Urinary bladder (tissue), 3 donors: ENCODE measurements at regions not wholly inside any gene's neighbourhood (a gene's known extent, or its start where the extent isn't known, plus 50 kb on each side); places are given as distances from the start of the nearest gene placed in this dataset.

Experiments
- DNase-seq: peaks from one replicate; pipeline ENCODE4 v3.0.0-alpha.2; 2015; ENCODE audit errors: extremely low spot score
- H3K27ac ChIP-seq: one replicate; pipeline ENCODE4 v1.5.1; 2013; ENCODE audit warnings: low read depth, mild to moderate bottlenecking, moderate library complexity
- H3K36me3 ChIP-seq: one replicate; pipeline ENCODE4 v1.6.1; 2013; ENCODE audit warnings: mild to moderate bottlenecking, moderate library complexity; ENCODE audit not compliant: insufficient read depth
- H3K4me1 ChIP-seq: one replicate; pipeline ENCODE4 v1.6.1; 2013; ENCODE audit warnings: mild to moderate bottlenecking, moderate library complexity; ENCODE audit not compliant: insufficient read depth
- H3K4me3 ChIP-seq: one replicate; pipeline ENCODE4 v1.5.1; 2013; ENCODE audit warnings: low read depth, low read length
- WGBS: extraction: QIAGEN DNeasy Blood & Tissue Kit; methylation state at CpG from one replicate; pipeline ENCODE4 v1.1.7; 2013; 5-methylcytosine and 5-hydroxymethylcytosine counted together
- donor health status: healthy with polysubstance abuse.
- donor health status: healthy.

DNA sequence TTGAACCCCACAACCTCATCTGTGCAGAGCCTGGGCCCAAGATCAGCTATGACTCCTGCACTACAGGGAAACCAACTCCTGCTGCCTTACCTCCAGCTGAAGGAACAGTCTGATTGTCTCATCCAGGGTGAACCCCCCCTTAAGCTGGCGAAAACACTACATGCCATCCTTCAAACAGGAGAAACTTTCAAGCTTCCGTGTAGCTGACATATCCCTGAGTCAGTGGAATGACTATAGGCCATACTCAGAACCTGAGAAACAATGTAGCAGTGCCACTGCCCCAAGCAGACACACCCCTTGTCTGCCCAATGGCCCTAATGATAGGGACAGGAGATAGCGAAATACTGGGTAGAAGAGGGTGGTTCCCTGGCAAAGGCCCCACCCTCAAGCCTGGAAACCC is 213.6 kb upstream of the PGRMC2 start:
- no peak for DNase-seq
- H3K4me1 ChIP-seq = no peaks in the 10 kb centered on the region
- no peaks in the 10 kb centered on the region for H3K36me3 ChIP-seq
- H3K27ac ChIP-seq = no peak overlapping the region
- WGBS = 97% methylated on average over 3 of the region's 3 CpGs
- H3K4me3 ChIP-seq = no peak overlapping the region

DNA sequence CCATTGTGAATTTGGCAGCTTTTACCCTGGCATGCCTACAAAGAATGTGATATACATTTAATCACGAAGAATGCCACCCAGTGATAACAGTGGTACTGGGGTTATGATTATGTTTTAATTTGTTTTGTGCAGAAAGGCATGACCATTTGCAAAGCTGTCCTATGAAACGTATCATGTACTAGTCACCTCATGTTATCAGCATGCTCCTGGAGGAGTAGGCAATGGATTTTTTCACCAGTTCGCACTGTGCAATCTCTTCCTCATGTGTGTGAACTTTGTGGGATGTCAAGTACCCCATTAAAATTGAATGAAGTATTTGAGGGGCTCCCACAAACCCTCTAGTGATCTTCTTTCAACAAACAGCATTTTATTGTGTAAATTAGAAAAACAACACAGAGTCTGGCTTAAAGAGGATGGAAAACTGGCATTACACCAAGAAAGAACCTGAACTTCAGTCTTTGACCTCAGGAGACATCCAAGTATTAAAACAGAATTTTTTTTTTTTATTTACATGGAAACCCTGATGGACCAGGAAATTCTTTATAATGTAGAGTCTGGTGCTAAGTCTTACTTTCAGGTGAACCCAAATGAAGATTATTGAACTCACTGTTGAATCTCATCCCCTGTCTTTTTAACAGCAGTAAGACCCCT is 200.6 kb upstream of the PGRMC2 start:
- H3K4me1 ChIP-seq = no peaks in the 10 kb centered on the region
- WGBS = 69% methylated on average over 3 of the region's 3 CpGs
- H3K27ac ChIP-seq = no peak overlapping the region
- DNase-seq = no peak
- H3K4me3 ChIP-seq = no peak overlapping the region
- no peaks in the 10 kb centered on the region for H3K36me3 ChIP-seq

DNA sequence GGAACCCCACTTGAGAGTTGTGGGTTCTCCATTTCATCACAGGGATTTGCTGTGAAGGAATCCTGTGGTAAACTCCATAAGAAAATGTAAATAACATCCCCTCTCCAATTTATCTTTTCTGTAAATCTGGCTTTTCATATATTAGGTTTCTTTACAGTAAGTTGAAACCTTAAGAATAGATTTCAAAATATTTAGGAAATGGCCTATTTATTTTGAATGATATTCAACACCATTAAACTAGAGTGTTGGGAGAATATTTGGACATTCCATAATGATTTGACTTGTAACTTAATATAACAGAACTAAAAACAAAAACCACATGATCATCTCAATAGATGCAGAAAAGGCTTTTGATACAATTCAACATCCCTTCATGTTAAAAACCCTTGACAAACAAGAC is 197.3 kb upstream of the PGRMC2 start:
- DNase-seq = no peak
- H3K27ac ChIP-seq = no peak overlapping the region
- H3K4me3 ChIP-seq = no peak overlapping the region
- no peaks in the 10 kb centered on the region for H3K36me3 ChIP-seq
- H3K4me1 ChIP-seq = no peaks in the 10 kb centered on the region

DNA sequence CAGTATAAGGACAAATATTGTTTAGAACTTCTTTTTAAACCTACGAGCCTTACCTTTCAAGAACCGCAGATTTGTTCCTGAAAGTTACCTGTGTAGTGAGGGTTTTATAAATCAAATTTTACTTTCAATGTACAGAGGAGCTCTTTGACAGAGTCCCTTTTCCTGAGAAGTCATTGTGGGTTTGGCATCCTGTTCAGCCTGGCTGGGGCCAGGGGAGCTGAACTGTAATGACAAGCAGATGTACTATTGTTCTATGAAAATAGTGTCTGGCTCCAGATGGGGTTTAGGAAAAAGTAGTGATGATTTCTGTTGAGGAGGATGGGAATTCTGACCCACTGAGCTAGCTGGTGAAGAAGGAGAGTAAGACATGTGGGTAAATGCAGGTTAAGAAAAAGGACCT is 196.2 kb upstream of the PGRMC2 start:
- H3K36me3 ChIP-seq = no peaks in the 10 kb centered on the region
- H3K4me1 ChIP-seq = no peaks in the 10 kb centered on the region
- no peak for DNase-seq
- H3K27ac ChIP-seq = no peak overlapping the region
- no peak overlapping the region for H3K4me3 ChIP-seq
- 81% methylated on average over 2 of the region's 2 CpGs for WGBS

DNA sequence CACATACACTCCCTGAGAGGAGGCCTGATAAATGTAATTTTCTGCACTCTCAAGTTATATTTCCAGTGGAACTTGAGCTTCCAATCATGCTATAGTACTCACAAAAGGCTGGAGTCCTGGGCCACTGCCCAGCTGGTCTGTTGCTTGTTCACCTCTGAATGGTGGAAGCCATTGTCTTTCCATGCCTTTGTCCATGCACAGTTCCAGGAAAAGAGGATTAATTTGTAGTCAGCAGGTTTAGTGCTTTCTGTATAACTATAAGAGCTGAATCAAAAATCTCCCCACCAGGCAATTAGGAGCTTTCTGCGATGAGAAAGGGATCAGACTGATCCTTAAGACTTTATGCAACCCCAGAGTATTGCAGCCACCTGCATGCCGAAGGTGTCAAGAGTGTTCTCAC is 195.4 kb upstream of the PGRMC2 start:
- H3K4me3 ChIP-seq = no peak overlapping the region
- H3K4me1 ChIP-seq = no peaks in the 10 kb centered on the region
- no peak for DNase-seq
- WGBS = 94% methylated on average over 2 of the region's 2 CpGs
- H3K36me3 ChIP-seq = no peaks in the 10 kb centered on the region
- no peak overlapping the region for H3K27ac ChIP-seq

DNA sequence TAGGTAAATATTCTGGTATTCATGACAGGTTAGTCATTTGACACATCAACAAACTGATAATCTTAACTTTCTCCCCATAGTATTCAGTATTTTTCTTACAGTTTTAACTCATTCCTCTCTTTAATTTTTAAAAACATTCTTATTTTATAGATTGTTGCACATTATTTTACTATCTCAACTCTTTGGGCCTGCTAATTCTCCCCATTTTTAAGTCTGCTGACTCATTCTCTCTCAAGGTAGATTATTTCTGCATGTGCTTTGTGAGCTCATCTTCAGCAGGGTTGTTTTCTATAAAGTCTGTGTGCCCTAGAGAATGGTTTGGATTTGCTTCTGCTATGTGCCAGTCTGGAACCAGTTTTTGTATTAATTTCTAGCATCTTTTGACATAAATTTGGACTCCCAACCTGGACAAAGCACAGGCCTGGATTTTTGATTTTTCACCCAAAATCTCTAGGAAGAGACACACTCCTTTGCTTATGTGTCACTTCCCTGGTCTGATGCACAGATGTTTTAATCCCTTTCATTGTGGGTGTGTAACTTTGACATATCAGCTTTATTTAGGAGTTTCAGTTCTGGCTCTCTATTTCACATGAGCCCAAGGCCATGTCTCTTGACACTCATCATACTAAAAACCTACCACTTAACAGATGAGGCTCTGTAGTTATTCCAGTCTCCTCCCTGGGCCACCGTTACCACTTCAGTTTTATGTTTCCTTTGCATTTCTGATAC is 194.3 kb upstream of the PGRMC2 start:
- WGBS = 99% methylated on average over 1 of the region's 1 CpG
- Histone ChIP-seq H3K4me1 (no peaks in the 10 kb centered on the region), H3K4me3 (no peak overlapping the region), H3K27ac (no peak overlapping the region), H3K36me3 (no peaks in the 10 kb centered on the region)
- no peak for DNase-seq

DNA sequence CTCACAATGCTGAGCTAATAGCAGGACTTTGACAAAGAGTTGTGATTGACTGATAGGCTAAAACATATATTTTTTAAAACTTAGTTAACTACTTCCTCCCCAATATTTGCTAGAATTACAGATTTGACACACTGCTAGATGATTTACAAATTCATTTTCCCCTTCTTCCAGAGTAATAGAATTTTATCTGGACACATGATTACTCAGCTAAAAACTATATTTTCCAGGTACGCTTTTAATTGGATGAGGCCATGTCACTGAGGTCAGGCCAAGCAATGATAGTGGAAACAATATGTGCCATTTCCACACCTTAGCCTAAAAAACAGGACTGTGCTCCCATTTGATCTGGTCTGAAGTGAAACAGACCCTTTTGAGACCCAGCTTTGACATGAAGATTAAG is 193.3 kb upstream of the PGRMC2 start:
- no peak for DNase-seq
- Histone ChIP-seq H3K4me1 (no peaks in the 10 kb centered on the region), H3K27ac (no peak overlapping the region), H3K4me3 (no peak overlapping the region), H3K36me3 (no peaks in the 10 kb centered on the region)
- 98% methylated on average over 1 of the region's 1 CpG for WGBS

DNA sequence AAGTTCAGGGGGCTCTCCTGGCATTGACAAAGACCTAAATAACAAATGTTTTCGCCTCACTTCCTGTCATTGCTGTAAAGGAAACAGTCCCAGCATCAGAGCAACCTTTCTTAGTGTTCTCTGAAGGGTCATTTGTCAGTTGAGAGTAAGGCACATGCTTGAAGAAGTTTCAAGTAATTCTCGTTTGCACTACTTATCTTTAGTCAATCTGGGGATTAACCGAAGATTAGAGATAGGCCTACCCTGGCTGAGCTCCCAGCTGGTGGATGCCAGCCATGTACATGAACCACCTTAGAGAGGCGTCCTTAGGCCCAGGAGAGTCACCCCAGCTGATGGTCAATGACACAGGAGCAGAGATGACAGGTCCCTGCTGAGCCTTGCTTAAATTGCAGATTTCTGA is 189.9 kb upstream of the PGRMC2 start:
- WGBS = 50% methylated on average over 4 of the region's 4 CpGs
- DNase-seq = no peak
- Histone ChIP-seq H3K36me3 (no peaks in the 10 kb centered on the region), H3K4me3 (no peak overlapping the region), H3K4me1 (no peaks in the 10 kb centered on the region), H3K27ac (no peak overlapping the region)

DNA sequence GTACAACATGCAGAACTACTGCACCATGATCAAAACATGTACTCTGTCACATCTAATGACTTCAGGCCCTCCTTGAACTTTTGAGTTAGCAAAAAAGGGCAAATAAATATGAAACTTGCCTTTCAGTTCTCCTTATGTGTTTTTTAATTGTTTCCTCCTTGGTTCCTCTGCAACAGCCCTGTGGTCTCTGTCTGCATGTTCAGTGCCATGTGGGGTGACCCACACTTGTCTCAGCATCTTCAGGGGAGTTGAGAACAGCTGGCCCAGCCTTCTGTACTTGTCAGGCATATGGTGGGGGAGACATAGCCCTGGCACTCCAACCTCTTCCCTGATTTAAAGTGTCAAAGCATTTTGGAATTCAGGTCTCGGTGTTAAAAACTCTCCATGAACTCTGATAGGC is 188.0 kb upstream of the PGRMC2 start:
- no peaks in the 10 kb centered on the region for H3K36me3 ChIP-seq
- DNase-seq = no peak
- 98% methylated on average over 1 of the region's 1 CpG for WGBS
- H3K4me3 ChIP-seq = no peak overlapping the region
- no peaks in the 10 kb centered on the region for H3K4me1 ChIP-seq
- no peak overlapping the region for H3K27ac ChIP-seq

DNA sequence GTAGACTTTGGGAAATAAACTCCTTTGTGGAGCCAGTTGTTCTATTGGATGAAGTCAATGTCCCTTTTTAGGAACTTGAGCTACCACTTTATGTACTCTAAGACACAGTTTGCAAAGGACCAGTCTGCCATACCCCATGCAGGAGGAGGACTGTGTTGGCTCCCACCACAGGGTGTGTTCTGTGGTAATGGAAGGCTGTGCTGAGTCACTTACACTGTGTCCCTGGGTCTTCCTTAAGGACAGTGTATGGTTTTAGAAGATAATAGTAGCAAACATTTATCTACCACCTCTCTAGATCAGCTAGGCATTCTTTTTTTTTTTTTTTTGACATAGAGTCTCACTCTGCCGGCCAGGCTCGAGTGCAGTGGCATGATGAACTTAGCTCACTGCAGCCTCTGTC is 184.0 kb upstream of the PGRMC2 start:
- DNase-seq = no peak
- WGBS = 94% methylated on average over 2 of the region's 2 CpGs
- Histone ChIP-seq H3K4me1 (no peaks in the 10 kb centered on the region), H3K36me3 (no peaks in the 10 kb centered on the region), H3K4me3 (no peak overlapping the region), H3K27ac (no peak overlapping the region)

DNA sequence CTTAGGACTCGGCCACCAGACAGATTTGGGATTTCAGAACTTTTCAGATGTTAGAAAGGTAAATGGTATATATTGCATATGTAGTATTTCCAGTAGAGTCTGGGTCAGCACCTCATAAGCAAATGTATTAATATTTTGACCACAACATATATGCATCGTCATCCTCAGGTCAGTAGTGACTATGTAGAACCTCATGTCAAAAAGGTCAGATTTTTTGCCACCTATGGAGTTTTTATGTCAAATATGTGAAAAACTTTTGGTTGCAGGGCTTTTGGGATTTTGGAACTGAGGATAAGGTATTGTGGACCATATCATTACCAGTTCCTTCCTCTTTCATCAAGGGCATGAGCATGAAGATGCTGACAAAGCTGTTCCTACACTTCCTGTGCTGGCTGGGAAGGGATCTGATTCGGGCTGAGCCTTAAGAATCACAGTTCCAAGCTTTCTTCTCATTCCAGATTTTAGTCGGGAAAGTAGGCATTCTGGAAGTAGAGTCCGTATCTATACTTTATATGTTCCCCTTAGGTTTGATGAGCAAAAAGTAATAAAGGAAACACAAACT is 183.0 kb upstream of the PGRMC2 start:
- whole genome bisulfite sequencing = 80% methylated on average over 5 of the region's 5 CpGs
- Histone ChIP-seq H3K36me3 (no peaks in the 10 kb centered on the region), H3K4me3 (no peak overlapping the region), H3K27ac (no peak overlapping the region), H3K4me1 (no peaks in the 10 kb centered on the region)
- no peak for DNase-seq

DNA sequence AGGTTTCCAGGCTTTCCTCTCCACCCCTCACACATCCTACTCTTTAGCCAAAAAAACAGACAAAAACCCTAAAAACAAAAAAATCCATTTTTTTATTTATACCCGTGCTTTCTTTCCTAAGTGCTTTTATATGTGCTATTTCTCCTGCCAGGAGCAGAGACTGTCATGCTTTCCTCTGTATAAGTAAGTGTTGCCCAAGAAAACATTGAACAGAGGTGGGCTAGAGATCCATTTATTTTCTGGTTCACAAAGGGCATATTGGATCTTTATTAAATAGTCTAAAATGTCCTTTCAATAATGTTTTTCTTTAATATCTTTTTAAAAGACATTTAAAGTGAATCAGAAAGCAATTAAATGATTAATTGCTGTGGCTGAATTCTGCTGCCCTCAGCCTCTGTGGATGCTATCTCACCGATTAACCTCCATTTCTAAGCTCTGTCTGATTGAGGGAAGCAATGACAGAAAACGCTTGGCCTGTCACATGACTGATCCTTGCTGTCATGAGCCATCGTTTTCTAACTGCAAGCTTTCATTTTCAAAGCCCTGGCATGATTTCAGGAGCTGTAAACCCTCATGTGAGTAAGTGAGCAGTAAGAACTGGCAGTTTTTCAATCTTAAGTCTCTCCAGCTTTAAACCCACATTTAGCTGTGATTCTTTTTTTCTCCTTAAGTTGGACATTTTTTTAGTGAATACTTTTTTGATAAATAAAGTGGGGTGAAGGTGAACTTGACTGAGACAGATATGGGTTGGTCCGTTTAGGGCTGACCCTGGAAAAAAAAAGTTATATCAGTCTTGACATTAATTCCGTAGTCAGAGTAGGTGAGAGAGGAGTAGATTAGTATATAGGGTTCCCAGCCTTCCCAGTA is 180.7 kb upstream of the PGRMC2 start:
- H3K36me3 ChIP-seq = no peaks in the 10 kb centered on the region
- no peak overlapping the region for H3K4me3 ChIP-seq
- peak; percentile 14 for DNase-seq
- H3K4me1 ChIP-seq = no peaks in the 10 kb centered on the region
- no peak overlapping the region for H3K27ac ChIP-seq
- 29% methylated on average over 6 of the region's 6 CpGs for WGBS

DNA sequence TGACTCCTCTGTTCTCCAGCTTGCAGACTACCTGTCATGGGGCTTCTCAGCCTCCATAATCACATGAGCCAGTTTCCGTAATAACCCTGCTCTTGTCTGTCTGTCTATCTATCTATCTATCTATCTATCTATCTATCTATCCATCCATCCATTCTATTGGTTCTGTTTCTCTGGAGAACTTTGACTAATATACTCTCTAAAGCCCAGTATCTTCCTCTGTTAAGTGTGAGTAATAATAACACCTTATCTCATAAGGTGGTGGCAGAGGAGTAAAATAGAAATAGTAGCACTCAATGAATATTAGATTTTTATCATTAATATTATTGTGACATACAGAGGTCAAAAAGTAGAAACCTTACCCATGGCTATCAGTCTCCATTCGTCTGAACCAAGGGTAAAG is 177.9 kb upstream of the PGRMC2 start:
- no peak overlapping the region for H3K27ac ChIP-seq
- no peak for DNase-seq
- WGBS = 49% methylated on average over 2 of the region's 2 CpGs
- no peak overlapping the region for H3K4me3 ChIP-seq
- H3K36me3 ChIP-seq = no peaks in the 10 kb centered on the region
- no peaks in the 10 kb centered on the region for H3K4me1 ChIP-seq

DNA sequence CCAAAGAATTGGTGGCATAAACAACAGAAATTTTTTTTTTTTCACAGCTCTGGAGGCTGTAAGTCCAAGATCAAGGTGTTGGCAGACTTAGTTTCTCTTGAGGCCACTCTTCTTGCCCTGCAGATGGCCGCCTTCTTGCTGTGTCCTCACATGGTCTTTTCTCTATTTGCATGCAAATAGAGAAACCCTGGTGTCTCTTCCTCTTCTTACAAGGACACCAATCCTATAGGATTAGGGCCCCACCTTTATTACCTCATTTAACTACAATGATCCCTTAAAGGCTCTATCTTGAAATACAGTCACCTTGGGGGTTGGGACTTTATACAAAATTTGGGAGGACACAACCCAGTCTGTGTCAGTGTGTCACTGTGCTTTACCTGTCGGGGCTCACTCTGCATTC is 175.4 kb upstream of the PGRMC2 start:
- no peaks in the 10 kb centered on the region for H3K36me3 ChIP-seq
- WGBS = over 99% methylated on average over 2 of the region's 2 CpGs
- no peaks in the 10 kb centered on the region for H3K4me1 ChIP-seq
- no peak overlapping the region for H3K4me3 ChIP-seq
- DNase-seq = no peak
- H3K27ac ChIP-seq = no peak overlapping the region
